ENCODE measurements at regions not wholly inside any gene's neighbourhood (a gene's known extent, or its start where the extent isn't known, plus 50 kb on each side); places are given as distances from the start of the nearest gene placed in this dataset.

DNA sequence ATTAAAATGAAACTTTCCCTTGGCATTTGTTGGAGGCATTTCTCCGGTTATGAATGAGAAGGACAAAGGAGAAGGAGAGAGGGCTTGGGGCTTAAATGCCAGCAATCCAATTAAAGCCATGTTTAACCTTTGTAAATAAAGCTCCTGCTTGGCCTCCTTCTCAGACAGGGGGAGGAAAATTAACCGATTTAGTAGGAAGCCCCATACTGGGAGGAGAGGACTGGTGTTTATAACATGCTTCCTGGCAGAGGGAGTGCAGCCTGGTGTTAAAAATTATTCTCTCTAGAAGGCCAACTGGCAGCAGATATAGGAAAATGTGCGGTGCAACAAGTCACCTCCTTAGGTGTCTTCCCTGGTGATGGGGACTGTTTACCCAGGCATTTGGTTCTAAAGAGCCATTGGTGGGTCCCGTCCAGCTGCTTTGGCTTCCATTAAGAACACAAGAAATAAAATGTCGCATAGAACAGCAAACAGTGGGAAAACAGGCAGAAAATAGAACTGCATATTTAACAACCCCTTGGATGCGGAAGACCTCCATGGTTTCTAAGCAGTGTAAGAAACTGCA, 846.5 kb downstream of the TYW1 start:
- DNase-seq (ENCODE audit: low read depth) = no peak

DNA sequence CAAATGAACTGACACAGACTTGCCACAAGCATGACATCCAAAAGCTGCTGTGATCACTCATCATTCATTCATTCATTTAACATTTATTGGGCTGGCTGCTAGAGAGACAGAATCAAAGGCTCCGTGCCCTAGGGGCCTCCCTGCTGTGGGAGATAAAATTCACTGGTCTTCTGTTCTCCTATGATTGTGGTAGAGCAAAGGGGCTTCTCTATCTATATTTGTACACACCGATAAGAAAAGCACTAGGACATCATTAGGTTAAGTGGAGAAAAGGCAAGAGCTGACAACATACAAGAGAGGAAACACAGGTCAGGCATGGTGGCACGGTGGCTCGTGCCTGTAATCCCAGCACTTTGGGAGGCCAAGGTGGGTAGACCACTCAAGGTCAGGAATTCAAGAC, 847.0 kb downstream of the TYW1 start:
- no peak for DNase-seq (ENCODE audit: low read depth)

DNA sequence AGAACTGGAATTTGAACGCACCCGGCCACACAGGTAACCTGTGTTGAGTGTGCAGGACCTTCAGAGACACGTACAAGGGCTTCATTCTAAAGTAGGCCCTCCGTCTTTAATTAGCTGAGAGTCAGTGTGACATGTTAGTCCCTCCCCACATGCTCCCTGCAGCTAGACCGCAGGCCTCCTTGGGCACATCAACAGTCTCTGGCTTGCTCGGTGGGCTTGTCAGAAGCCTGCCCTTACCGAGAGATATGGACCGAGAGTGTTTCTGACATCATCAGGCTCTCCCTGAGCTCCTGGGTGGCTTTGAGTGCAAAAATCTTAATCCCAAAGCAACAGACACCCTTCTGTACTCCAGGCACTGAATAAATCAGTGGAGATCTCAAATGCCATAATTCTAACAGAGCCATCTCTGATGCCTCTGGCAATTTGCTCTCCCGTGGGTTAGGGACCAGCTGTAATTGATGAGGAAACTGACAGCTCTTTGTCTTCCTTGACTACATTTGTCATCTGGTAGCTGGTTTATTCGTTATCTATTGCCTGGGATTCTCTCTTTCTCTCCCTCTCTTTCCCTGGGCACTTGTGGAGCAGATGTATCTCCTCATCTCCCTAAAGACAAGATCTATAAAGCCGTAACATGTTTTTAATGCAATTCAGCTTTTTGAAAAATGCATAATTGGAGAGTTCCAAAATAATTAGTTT, 850.6 kb downstream of the TYW1 start:
- no peak for DNase-seq (ENCODE audit: low read depth)

DNA sequence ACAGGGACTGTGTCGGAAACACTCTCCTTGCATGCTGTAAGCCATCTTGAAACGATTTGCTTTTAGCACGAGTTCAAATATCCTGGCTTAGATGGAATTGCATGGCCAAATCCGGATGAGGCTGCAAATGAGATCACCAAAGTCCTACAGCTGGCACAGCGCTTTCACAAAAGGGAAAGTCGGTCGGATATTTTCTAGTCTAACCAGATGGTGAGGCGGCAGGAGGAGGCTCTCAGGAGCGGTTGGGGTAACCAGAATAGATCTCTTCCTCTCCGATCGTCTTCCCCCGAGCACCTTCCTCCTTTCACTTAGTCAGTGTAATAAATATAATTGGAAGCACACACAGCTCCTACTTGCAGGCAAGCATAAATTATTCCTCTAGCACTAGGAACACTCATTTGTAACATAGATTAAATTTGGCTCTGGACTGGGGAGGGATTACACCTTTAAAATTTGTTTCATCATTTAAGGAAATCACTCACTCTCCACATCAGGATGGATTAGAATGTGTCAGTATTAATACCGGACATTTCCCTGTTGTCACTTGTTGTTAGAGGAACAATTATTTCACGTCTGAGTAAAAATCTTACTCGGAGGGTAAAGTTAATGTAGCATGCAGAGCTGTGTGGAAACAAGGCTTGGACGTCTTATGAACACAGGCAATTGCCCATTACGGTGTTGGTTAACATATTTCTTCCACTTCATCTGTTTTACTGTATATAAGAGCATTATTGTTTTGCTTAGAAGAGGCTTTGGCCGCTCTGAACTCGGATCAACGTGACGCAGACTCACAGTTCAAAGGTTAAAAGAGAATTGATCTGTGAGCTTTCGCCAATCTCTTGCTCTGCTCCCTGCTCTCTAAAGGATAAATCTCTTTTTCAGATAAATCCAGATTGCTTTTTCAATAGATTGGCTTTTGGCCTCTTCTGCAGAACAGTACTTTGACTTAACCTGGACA, 857.9 kb downstream of the TYW1 start:
- no peak for DNase-seq (ENCODE audit: low read depth)

DNA sequence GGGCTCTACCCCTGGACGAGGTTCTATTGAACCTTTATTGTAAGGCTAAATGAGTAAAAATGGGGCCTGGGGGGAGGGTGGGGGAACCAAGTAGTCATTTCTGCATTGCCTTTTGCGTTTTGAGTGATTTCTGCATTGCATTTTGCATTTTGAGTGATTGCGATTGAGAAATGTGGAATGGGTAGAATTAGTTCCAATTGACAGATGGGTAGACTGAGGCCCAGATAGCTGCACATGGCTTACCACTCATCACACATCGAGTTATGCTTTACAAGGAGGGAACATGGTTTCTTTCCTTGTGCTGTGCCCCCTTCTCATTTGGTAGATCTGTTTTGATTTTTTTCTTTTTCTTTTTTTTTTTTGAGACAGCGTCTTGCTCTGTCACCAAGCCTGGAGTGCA, 858.7 kb downstream of the TYW1 start:
- DNase-seq (ENCODE audit: low read depth) = no peak

DNA sequence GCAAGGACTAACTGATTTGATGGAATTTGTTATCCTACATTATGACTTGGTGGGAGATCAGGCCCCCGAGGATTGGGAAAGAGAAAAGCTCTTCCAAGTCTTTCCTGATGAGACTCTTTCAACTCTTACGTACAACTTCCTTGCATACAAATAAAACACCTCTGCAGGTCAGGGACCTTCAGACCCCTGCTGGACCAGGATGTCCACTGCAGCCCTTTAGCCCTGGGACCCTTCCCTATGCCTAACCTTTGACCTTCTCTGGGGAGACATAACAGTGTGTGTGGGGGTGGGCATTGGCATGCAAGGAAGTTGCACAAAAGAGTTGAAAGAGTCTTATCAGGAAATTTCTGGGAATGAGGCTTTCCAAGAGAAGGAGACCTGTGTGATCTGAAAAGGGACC, 859.4 kb downstream of the TYW1 start:
- DNase-seq (ENCODE audit: low read depth) = no peak

DNA sequence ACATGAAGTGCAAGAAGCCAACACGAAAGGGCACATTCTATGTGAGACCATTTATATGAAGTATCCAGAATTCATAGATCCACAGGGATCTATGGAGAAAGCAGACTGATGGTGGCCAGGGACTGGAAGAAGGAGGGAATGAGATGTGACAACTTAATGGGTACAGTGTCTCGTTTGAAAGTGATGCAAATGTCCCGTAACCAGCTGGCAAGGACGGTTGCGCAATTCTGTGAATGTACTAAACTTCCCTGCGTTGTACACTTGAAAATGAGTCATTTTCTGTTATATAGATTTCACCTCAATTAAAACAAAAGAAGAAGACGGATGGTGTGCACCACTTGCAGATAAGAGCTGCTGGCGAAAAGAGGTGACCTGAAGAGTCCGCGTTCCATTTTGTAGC, 861.1 kb downstream of the TYW1 start:
- no peak for DNase-seq (ENCODE audit: low read depth)

DNA sequence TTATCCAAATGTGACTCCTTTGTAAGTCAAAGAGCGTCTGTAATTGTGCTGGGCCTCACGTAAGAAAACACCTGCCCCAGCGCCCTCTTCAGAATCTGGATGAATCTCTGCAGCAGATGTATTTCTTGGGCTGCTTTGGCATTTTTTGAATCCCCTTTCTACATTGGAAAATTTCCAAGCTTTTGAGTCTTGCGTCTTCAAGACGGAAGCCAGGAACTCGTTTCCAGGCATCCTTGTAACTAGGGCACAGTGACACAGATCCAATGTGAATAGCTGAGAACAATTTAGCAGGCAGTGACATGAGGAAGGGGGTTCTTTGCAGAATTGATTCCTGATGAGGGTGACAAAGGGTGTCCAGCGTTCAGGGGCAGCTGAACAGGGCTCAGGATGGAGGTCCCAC, 862.3 kb downstream of the TYW1 start:
- no peak for DNase-seq (ENCODE audit: low read depth)

DNA sequence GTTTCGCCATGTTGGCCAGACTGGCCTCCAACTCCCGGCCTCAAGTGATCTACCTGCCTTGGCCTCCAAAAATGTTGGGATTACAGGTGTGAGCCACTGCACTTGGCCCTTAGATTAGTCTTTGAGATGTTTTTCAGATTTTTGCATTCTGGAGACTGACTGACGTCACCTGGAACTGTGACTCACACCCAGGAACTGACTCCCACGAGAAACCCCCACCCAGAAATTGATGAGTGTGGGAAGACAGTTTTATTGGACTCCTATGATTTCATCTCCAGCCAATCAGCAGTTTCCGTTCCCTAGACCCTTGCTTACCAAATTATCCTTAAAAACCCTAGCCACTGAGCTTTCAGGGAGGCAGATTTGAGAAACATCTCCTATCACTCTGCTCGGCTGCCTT, 867.3 kb downstream of the TYW1 start:
- DNase-seq (ENCODE audit: low read depth) = no peak

DNA sequence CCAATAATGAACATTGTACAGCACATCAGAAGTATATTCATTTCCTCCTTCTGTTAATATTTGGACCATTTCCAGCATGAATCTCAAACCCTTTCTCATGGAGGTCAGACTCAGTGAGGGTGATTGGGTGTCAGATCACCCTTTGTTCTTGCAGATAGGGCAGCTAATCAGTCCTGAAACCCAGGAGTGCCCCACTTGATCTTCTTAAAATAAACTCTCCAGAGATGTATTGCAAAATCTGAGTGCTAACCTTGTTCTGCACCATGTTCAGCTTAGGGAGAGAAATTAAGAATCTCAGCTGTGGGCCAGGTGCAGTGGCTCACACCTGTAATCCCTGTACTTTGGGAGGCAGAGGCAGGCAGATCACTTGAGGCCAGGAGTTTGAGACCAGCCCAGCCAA, 869.4 kb downstream of the TYW1 start:
- no peak for DNase-seq (ENCODE audit: low read depth)

DNA sequence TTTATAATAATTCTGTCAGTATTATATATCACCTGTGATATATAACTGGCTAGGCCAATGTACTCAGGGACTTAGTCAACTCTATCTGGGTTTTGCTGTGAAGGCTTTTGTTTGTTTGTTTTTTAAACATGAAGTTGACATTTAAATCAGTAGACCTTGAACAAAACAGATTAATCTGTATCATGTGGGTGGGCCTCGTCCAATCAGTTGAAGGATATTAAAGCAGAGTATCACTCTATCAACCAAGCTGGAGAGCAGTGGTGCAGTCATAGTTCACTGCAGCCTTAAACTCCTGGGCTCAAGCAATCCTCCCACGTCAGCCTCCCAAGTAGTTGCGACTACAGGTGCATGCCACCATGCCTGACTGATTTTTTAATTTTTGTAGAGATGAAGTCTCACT, 870.2 kb downstream of the TYW1 start:
- no peak for DNase-seq (ENCODE audit: low read depth)

DNA sequence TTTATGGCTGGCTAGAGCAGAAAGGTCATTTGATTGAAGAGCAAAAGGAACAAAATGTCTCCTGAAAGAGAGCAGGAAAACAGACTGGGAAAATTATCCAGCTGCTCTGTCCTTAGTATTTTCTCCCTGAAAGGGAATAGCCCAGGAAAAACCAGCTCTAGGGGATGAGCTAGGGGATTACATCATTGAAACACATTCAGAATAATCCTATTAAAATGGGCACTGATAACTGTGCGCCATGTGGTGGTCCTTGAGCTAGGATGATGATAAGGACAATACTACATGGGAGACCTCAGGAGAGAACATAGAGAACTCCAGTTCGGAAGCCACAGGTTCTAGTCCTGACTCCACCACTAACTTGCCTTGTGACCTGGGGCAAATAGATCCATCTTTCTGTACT, 873.8 kb downstream of the TYW1 start:
- DNase-seq (ENCODE audit: low read depth) = no peak

DNA sequence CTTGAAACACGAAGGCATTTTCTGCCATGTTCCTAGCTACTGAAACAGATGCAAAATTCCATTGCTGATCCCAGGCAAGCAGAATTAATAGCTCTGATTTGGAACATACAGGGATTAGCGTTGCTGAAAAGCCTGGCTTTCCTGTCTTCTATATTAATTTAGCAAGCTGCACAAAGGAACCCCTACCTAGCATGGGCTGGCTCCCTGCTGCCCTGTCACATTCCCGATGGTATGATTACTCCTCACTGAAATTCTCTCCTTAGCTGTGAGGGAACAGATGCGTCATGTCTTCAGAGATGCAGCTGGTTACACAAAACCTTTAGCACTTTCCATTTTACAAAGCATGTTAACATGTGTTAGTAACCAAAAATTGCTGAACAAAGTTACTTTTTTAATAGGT, 878.9 kb downstream of the TYW1 start:
- no peak for DNase-seq (ENCODE audit: low read depth)

DNA sequence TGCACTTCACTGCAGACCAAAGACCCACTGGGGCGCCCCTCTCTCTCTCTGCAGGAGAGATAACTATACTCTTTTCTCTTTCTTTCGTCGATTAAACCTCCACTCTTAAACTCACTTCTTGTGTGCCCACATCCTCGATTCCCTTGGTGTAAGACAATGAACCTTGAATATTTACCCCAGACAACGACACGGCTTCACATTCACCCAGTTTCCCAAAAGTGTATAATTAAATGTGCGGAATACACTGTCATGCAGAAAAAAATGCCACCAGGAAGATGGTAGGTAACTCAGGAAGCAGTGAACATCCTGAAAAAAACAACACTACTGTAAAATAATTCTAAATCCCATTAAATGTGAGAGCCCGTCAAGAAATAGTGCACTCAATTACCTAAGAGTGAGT, 882.2 kb downstream of the TYW1 start:
- no peak for DNase-seq (ENCODE audit: low read depth)

DNA sequence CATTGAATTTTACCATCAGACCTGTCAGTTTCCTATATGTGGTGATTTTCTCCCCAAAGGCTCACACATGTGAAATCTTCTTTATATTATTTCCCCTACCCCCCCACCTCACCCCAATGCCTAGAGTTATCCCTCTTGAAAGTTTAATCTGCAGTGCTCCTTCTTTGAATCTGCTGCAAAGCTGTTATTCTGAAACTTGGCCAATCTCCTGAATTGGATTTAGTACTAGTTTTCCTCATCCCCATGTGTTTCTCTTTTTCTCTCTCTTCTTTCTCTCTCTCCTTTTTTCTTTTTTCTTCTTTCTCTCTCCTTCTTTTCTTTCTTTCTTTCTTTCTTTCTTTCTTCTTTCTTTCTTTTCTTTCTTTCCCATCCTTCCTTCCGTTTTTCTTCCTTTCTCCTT, 886.2 kb downstream of the TYW1 start:
- no peak for DNase-seq (ENCODE audit: low read depth)

DNA sequence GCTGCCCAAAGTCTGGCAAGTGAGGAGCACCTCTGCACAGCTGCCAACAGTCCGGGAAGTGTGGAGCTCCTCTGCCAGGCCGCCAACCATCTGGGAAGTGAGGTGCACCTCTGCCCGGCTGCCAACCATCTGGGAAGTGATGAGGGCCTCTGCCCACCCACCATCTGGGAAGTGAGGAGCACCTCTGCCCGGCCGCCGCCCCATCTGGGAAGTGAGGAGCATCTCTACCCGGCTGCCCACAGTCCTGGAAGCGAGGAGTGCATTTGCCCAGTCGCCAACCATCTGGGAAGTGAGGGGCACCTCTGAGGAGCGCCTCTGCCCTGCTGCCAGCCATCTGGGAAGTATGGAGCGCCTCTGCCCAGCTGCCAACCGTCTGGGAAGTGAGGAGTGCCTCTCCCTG, 893.7 kb downstream of the TYW1 start:
- no peak for DNase-seq (ENCODE audit: low read depth)

DNA sequence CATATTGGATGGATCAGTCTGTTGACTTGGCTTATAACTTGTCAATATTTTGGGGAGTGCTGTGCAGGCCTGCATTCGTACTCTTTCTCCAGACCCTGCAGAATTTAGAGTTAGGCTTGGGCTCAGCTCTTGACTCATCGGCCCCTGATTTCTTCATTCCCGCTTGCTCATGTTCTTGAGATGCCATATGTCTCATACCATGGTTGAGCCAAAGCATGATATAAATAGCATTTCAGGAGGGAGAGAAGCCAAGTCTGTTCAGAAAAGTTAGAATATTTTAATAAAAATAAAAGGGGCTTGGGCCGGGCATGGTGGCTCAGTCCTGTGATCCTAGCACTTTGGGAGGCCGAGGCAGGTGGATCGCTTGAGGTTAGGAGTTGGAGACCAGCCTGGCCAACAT, 898.1 kb downstream of the TYW1 start:
- DNase-seq (ENCODE audit: low read depth) = no peak

DNA sequence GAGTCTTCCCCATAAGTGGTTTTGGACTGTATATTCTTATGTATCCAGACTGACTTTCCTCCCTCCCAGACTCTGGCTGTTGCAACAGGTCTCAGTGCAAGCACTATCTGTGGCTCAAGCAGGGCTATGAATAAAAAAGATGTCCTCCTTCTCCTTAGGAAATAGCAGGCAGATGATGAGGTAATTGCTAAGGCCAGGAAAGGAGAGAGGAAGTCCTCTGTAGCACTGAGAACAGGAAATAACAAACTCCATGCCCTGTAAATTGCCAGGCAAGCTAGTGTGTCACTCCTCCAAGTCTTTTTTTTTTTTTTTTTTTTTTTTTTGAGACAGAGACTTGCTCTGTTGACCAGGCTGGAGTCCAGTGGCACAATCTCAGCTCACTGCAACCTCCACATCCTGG, 900.1 kb downstream of the TYW1 start:
- DNase-seq (ENCODE audit: low read depth) = no peak

DNA sequence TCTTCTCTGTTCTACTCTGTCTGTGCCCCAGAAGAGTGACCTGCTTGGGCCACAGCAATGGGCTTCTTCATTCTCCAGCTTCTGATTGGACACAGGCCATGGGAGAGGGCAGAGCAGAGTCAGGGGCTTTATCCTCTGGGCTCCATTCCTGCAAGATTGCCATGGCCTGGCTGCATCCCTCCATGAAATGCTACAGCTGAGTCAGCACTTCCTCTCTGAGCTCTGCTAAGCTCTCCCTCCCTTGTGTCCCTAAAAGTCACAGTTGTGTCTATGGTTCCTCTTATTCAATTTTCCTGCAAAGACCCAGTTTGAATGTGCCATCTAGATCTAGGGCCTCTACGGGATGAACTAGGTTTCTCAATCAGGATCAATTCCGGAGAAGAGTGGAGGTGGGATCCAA, 903.8 kb downstream of the TYW1 start:
- DNase-seq (ENCODE audit: low read depth) = no peak

DNA sequence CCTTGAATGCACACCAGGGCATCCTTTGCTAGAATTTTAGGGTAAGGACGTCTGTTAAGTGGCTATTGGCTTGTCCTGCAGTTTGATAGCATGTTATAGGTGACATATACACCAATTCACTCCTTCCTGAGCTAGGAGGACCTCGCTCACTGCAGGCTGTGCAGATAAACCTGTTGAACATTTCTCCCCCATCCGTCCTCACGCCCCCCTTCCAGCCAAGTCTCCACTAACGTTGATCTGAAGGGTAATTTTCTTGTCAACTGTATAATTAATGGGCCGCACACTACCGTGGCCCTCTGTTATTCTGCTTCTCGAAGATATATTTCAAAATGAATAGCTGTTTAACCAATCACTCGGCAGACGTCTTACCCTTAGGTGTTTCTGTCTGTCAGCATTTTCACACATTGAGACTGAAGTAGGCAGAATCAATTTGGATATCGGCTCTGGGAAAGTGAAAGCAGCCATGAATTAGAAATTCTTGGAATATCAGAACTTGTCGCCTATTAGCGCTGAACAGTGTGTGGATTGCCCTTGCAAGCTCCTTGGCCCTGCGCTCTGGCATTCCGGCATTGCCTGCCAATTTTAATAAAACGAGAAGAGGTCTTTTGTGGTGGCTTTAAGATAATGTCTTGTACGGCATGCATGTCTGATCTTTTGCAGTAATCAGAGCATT, 905.3 kb downstream of the TYW1 start:
- no peak for DNase-seq (ENCODE audit: low read depth)

DNA sequence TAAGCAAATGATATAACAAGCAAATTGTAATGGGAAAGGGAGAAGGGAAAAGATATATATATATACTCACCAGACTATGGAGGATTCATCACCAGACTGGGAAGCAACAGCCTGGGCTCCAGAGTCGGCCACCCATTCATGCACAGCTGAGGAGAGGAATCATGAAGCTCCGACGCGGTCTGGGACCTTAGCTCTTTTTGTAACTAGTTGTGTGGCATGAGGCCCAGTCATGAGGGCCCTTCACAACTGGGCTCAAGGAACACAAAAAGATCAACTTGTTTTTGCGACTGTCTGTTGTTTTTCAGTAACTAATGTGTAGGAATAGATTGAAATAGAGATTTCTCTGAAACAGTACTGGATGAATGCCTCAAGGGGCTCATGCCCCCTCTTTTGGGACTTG, 911.2 kb downstream of the TYW1 start:
- DNase-seq (ENCODE audit: low read depth) = no peak

DNA sequence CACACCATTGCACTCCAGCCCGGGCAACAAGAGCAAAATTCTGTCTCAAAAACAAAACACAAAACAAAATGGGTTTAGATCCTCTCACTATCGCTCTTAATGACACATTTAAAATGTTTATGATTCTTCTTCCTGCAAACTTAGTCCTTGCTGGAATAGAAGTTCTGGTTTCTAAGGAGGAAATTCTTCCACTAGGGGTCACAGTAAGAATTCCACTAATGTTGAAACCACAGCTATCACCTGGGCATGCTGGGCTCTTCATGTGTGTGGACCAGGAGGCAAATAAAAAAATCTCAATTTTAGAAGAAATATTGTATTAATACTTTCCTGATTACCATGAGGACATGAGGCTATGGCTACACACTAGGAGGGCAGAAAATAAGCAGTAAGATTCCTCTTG, 915.8 kb downstream of the TYW1 start:
- DNase-seq (ENCODE audit: low read depth) = no peak

DNA sequence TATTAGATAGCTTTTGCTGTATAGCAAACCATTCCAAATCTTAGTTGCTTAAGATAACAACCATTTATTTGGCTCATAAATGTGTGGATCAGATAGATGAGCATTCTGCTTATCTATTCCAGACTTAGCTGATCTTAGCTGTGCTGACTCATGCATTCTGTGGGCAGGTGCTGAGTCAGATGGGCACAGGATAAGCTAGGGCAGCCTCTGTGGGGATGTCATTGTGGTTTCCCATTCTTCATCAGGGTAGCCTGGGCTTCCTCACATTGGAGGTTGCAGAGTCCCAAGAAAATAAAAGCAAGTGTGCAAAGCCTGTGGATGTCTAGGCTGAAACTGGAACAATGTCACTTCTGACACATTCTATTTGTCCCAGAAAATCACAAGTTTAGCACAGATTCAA, 917.0 kb downstream of the TYW1 start:
- DNase-seq (ENCODE audit: low read depth) = no peak

All from EH (cell line).